Gastrocnemius medialis (tissue), 4 donors: ENCODE measurements at regions not wholly inside any gene's neighbourhood (a gene's known extent, or its start where the extent isn't known, plus 50 kb on each side); places are given as distances from the start of the nearest gene placed in this dataset.
"Not testable (repeated sequence)": the region's sequence is repeated elsewhere in the genome, so short reads cannot be mapped to it uniquely, and the experiment has no call there.

ENCODE experiments used
- ATAC-seq, 2 donors: fragments of 150-250 bp; one replicate each; pipeline ENCODE4 v1.9.1; 2016
- DNase-seq, 2 donors: peaks; one replicate each; pipeline ENCODE4 v3.0.0-alpha.2; 2019
- H3K27ac ChIP-seq, 4 donors: fragments of 200-600 bp; sonication (generic); 1 replicate in 1 of 4; 2 replicates in 3 of 4; pipeline ENCODE4 v1.5.1; 2016 to 2018; ENCODE audit warnings: mild to moderate bottlenecking in 2 of 4, moderate library complexity in 1 of 4
- H3K27me3 ChIP-seq, 3 donors: fragments of 200-600 bp; sonication (generic) in 2 of 3; 1 replicate in 1 of 3; 2 replicates in 2 of 3; pipeline versions ENCODE4 v1.5.1 to v1.6.0; 2016 to 2019; ENCODE audit warnings: mild to moderate bottlenecking in 1 of 3, moderate library complexity in 1 of 3
- H3K36me3 ChIP-seq, 2 donors: fragments of 200-600 bp; sonication (generic) in 1 of 2; one replicate each; pipeline ENCODE4 v1.5.1; 2017 to 2018
- H3K4me1 ChIP-seq, 2 donors: fragments of 200-600 bp; sonication (generic) in 1 of 2; one replicate each; pipeline ENCODE4 v1.5.1; 2016 to 2017; ENCODE audit warnings: mild to moderate bottlenecking in 2 of 2
- H3K4me3 ChIP-seq, 4 donors: fragments of 200-600 bp; sonication (generic) in 3 of 4; 1 replicate in 1 of 4; 2 replicates in 3 of 4; pipeline ENCODE4 v1.5.1; 2016 to 2019; ENCODE audit warnings: mild to moderate bottlenecking in 2 of 4
- H3K9me3 ChIP-seq, 3 donors: fragments of 200-600 bp; sonication (generic) in 2 of 3; 1 replicate in 1 of 3; 2 replicates in 2 of 3; pipeline ENCODE4 v1.5.1; 2016 to 2019
- CTCF ChIP-seq, 5 experiments: fragments of 450-650 bp in 3 of 5; fragments of 200-600 bp in 2 of 5; sonication (generic) in 2 of 5; IDR thresholded peaks in 4 of 5; conservative IDR thresholded peaks in 1 of 5; 1 replicate in 4 of 5; 2 replicates in 1 of 5; pipeline ENCODE4 v1.5.1; 2016 to 2019; ENCODE audit warnings: antibody characterized with exemption in 5 of 5, mild to moderate bottlenecking in 3 of 5, moderate library complexity in 3 of 5
- POLR2A ChIP-seq, 2 donors: fragments of 450-650 bp; IDR thresholded peaks; one replicate each; pipeline ENCODE4 v1.6.1; 2017; ENCODE audit warnings: antibody characterized with exemption in 2 of 2, mild to moderate bottlenecking in 2 of 2, moderate library complexity in 2 of 2
- in situ Hi-C, 4 donors: fragments of 200-750 bp; cut with MboI; loops; one replicate each; pipeline versions ENCODE4 v1.15.0 to v1.8.0; 2017; ENCODE audit warnings: low sequenced_read_pairs in 4 of 4
- intact Hi-C: fragments of 100-400 bp; cut with DNase I; formaldehyde crosslinking; loops from one replicate; pipeline ENCODE4 v1.15.1; 2023; ENCODE audit warnings: low total_unique reads

GRCh38 chr13:33679658-33680012 lies 138.3 kb upstream of the RFC3 start:
- DNase-seq = no peak
- H3K4me3 ChIP-seq = no peak overlapping the region
- peaks cover 12 to 17% of the 10 kb centered on the region in 2 donors for H3K4me1 ChIP-seq
- H3K27ac ChIP-seq = peak overlapping the region in 1 of 4 donors; percentile 12
- no peaks in the 10 kb centered on the region for H3K9me3 ChIP-seq
- in situ Hi-C loops = no loop called here
- no peak for ATAC-seq
- H3K27me3 ChIP-seq = no peaks in the 10 kb centered on the region
- no peaks in the 10 kb centered on the region for H3K36me3 ChIP-seq
- intact Hi-C loops = no loop called here
- no peak for TF ChIP-seq POLR2A (IDR thresholded peaks at IDR 0.05)
- no peak for TF ChIP-seq CTCF (IDR thresholded peaks at IDR 0.05 in 4 of 5, conservative IDR thresholded peaks at IDR 0.05 in 1 of 5)

GRCh38 chr13:33682020-33682564 lies 135.9 kb upstream of the RFC3 start:
- no peaks in the 10 kb centered on the region for H3K36me3 ChIP-seq
- intact Hi-C loops = no loop called here
- no peak for DNase-seq
- no peak for ATAC-seq
- no peaks in the 10 kb centered on the region for H3K9me3 ChIP-seq
- H3K27ac ChIP-seq = no peak overlapping the region
- in situ Hi-C loops = no loop called here
- TF ChIP-seq POLR2A (IDR thresholded peaks at IDR 0.05) (no peak), CTCF (IDR thresholded peaks at IDR 0.05 in 4 of 5, conservative IDR thresholded peaks at IDR 0.05 in 1 of 5) (no peak)
- H3K27me3 ChIP-seq = no peaks in the 10 kb centered on the region
- H3K4me3 ChIP-seq = no peak overlapping the region
- H3K4me1 ChIP-seq = peaks cover 0 to 2% of the 10 kb centered on the region in 2 donors

- in situ Hi-C loops, H3K4me1 ChIP-seq, H3K4me3 ChIP-seq, H3K27me3 ChIP-seq, intact Hi-C loops, DNase-seq, H3K27ac ChIP-seq, ATAC-seq, H3K9me3 ChIP-seq, H3K36me3 ChIP-seq: not testable (repeated sequence)
Observed at GRCh38 chr13:33682646-33683045, 135.3 kb upstream of the RFC3 start.

GRCh38 chr13:33683376-33683775 lies 134.6 kb upstream of the RFC3 start:
- ATAC-seq (no peak), DNase-seq (no peak)
- H3K27me3 ChIP-seq = no peaks in the 10 kb centered on the region
- intact Hi-C loops (no loop called here), in situ Hi-C loops (no loop called here)
- no peaks in the 10 kb centered on the region for H3K4me1 ChIP-seq
- no peak overlapping the region for H3K4me3 ChIP-seq
- TF ChIP-seq POLR2A (IDR thresholded peaks at IDR 0.05) = no peak
- no peak for TF ChIP-seq CTCF (IDR thresholded peaks at IDR 0.05 in 4 of 5, conservative IDR thresholded peaks at IDR 0.05 in 1 of 5)
- H3K27ac ChIP-seq = no peak overlapping the region
- no peaks in the 10 kb centered on the region for H3K9me3 ChIP-seq
- H3K36me3 ChIP-seq = no peaks in the 10 kb centered on the region

GRCh38 chr13:33684874-33685273 lies 133.1 kb upstream of the RFC3 start:
- no peak overlapping the region for H3K27ac ChIP-seq
- DNase-seq = no peak
- H3K4me3 ChIP-seq = no peak overlapping the region
- ATAC-seq = no peak
- in situ Hi-C loops (no loop called here), intact Hi-C loops (no loop called here)
- TF ChIP-seq CTCF (IDR thresholded peaks at IDR 0.05 in 4 of 5, conservative IDR thresholded peaks at IDR 0.05 in 1 of 5) (no peak), POLR2A (IDR thresholded peaks at IDR 0.05) (no peak)
- no peaks in the 10 kb centered on the region for H3K9me3 ChIP-seq
- no peaks in the 10 kb centered on the region for H3K27me3 ChIP-seq
- H3K4me1 ChIP-seq = no peaks in the 10 kb centered on the region
- H3K36me3 ChIP-seq = no peaks in the 10 kb centered on the region
